G401.6 (cell line): ENCODE measurements at regions not wholly inside any gene's neighbourhood (a gene's known extent, or its start where the extent isn't known, plus 50 kb on each side); places are given as distances from the start of the nearest gene placed in this dataset.

Experiments used
- FAIRE-seq: peaks from 2 replicates; lab custom pipeline; 2012; peaks lifted over from hg19 to GRCh38; lab: Jason Lieb, UNC

DNA sequence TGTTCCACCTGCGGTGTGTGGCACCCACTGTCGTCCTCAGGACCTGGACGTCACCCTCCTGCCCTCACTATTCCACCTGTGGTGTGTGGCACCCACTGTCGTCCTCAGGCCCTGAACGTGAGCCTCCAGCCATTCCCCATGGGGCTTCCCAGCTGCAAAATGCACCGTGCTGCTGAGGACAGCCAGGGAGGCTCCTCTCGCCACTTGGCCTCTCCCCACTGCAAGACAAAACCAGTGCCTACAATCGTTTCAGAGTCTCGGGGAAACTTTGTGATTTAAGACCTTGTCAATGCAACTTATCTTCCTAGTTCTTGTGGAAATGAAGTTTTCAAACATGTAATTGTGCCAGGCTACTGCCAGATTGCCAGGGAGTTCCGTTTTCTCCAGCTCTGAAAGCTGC lies 319.3 kb upstream of the SALL3 start:
- FAIRE-seq = no peak

DNA sequence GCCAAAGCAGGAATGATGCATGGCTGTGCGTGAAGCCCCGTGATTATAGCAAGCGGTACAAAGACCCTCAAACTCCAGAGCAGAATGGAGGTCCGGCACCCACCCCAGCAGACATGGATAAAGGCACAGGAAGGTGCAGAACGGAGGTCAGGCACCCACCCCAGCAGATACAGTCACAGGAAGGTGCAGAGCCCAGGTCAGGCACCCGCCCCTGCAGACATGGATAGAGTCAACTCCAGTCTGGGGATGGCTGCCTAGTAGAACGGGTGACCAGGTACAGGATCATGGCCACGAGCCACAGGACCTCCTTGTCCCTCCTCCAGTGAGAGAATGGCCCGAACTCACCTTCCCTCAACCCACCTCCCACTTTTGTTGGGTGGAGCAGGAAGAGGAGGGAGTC lies 318.3 kb upstream of the SALL3 start:
- FAIRE-seq = no peak

DNA sequence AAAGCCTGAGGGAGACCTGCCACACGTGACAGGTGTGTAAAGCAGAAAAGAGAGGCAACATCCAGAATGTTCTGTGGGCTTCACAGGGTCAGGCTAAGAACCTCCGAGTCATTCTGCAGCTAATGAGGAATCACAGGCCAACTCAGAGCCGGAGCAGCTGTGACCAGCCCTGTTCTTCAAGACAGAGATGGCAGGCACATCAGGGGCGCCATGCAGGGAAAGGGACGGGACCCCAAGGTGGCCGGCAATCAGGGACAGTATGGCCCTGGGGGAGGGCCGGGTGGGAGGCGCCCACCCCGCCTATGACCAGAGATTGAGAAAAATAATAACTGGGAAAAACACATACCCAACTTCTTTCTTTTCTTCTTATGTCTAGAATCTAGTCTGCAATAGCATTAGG lies 316.7 kb upstream of the SALL3 start:
- no peak for FAIRE-seq

DNA sequence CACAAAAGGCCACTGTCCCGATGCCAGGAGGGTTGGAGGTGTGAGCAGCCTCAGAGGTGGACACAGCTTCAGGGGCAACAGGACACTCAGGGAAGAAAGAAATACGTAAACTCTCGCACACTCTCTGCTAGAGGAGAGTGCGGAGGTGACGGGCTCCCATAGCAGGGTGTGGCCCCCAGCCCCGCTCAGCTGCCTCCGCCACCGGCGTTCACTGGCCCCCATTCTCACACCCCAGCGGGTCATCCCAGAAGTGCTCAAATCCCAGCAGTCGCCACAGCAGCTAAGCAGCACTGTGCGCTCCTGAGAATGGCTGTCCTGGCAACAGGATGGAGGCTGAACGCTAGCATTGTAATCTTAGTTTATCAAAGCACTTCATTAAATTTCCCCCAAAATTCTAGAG lies 315.6 kb upstream of the SALL3 start:
- no peak for FAIRE-seq

- FAIRE-seq = no peak
Measured at GRCh38 chr18:78664848-78665247, 314.8 kb upstream of the SALL3 start.

- no peak for FAIRE-seq
Measured at GRCh38 chr18:78665644-78666043, 314.0 kb upstream of the SALL3 start.

DNA sequence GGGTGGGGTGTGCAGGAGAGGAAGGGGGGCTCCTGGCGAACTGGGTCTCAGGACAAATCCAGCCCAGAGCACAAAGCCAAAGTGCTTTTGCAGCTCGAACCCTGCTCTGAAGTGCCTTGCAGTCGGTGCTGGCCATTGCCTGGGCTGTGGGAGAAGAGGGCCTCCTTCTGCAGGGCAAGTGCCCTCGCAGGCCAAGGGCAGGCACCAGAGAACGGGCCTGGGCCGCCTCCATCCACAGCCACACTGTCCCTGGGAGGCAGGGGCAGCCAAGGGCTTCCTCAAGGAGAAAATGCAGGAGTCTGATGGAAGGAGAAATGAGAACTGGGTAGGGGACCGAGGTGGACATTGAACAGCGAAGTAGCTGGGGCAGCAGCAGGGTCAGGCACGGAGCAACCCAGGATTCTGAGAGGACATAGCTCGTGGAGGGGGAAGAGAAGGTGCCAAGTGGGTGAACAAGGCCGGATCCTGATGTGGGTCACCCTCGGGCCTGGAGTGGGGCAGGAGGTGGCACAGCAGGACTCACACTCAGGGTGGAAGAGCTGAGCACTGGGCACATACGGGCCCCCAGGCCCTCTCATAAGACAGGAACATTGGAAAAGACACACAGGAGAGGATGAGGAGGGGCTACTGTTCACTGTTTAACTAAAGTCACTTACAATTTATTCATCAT lies 312.8 kb upstream of the SALL3 start:
- FAIRE-seq = no peak

DNA sequence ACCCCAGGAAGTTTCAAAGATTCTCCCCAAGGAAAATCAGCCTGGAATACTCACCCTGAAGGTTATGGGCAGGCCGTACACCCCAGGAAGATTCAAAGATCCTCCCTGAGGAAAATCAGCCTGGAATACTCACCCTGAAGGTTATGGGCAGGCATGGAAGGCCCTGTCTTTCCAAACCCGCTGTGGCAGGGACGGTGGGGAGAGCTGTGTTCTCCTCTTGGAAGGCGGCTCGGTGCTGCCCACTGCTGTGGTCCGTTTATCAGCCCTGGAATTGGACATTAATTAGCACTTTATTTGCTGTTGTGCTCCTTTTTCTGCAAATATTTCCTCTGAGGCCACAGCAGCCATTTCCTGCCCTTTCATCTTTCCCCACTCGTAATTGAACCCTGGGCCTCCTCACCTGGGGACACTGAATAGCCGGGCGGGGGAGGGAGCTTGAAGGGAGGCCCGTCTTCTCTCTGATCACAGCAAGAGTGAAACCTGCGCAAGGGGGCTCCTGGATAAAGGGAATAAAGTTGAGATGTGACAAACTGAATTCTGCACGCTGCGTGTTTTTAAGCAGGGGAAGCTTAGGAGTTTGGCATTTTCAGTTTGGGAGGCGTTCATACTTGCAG lies 308.7 kb upstream of the SALL3 start:
- FAIRE-seq = no peak

- no peak for FAIRE-seq
Measured at GRCh38 chr18:78671551-78671950, 308.1 kb upstream of the SALL3 start.

DNA sequence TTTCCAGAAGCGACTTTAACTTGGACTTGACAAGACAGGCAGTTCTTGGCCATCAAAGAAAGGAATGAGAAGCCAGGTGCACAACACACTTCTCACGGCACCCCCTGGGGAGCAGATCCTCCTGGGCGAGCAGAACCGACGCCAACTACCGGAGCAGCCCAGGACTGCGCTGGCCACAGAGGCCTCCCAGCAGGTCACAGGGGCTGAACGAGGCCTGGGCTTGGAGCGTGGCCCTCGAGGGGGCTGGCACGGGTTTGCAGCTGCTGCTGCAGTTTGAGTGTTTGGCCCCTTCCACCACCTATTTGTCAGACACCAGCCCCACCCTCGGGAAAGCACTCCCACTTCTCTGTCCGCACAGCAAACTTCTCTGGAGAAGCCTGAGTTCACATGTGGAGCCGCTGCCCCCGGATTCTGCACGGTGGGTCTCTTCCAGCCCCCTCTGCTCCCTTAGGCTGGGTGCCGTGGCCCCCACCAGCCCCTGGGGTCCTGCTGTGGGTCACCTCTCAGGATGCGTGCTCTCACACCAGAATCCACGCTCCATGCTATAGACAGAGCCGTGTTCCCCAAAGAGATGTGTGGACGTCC lies 306.7 kb upstream of the SALL3 start:
- FAIRE-seq = no peak

DNA sequence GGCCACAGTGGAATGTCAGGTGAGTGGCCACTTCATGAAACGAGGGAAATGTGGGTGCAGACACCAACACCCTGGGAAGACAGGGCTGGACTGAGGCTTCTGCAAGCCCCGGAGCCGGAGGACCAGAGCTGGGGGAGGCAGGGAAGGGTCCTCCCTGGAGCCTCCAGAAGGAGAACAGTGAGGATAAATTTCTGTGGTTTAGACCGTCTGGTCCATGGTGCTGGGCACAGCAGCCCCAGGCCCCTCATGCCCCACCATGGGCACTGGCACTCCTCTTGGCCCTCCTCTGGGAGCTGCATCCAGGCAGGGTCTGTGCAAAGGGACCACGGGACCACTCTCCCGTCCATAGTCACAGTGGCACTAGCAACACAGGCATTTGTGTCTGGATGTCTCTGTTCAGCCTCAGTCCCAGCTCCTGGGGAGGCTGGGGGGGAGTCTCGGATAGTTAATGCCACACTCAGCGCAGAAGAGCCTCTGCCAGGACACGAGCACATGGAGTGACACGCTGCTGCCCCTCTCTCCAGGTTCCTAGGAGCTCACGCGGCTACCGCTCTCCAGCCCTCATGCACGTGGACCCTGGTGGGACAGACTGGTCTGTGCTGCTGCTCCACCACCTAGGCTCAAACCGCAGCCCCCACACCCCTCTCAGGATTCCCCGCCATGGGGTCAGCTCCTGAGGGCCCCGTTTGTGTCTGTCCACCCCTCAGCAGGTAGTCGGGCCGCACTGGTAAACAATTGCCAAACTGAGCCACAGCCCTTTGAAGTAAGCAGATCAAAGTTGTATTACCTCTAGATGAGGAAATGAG lies 305.9 kb upstream of the SALL3 start:
- FAIRE-seq = no peak

DNA sequence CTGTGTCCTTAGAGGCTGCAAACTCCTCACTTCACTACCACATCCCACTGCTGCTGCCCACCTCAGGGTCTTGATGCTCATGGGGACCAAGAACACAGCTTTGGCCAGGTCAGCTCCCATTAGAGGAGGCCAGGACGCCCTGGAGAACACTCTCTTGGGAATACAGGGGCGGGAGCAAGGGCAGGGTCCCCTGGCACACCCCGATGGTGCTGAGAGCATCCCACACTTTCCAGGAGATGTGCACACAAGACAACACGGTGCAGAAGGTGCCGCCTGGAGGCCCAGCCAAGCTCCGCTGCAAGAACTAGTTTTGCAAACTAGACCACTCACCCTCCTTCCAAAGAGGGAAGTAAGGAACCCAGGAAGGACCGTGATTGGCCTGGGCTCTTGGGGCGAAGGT lies 304.4 kb upstream of the SALL3 start:
- no peak for FAIRE-seq

DNA sequence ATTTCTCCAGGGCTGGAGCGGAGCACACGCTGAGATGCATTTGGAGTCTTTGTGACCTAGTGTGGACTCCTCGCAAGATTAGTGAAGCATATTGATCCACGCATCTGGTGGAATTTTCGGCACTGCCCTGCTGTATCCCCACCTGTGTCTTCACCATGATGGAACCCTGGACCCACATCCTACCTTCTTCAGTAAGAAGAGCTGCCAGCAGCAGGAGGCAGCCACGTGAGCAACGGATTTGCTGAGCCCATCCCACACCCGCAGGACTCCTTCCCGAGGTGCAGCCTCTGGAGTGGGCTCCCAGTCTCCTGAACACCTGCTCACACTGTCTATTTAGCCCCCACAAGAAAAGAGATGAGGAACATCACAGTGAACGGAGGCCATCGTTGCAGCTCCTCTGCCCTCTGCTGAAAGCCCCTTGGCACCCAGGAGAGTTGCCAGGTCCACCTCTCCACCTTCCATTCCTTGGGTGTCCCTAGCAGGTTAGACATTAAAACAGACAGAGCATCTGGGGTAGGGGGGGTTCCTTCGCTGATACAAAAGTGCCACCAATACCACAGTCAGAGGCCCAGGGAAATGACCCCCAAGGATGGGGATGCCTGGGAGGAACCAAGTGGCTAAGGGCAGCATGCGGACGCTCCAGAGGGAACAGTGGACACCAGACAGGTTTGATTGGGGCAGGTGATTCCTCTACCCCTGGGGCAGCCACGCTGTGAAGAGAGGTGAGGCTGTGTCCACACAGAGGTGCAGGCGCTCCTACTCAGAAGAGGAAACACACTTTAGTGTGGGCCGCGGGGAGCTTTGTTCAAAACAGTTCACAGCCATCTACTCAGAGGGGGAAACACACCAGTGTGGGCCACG lies 302.8 kb upstream of the SALL3 start:
- no peak for FAIRE-seq

- FAIRE-seq = no peak
Measured at GRCh38 chr18:78677483-78678317, 301.9 kb upstream of the SALL3 start.

GRCh38 chr18:78678318-78678695 lies 301.3 kb upstream of the SALL3 start:
- FAIRE-seq = no peak

GRCh38 chr18:78679031-78679430 lies 300.6 kb upstream of the SALL3 start:
- no peak for FAIRE-seq

DNA sequence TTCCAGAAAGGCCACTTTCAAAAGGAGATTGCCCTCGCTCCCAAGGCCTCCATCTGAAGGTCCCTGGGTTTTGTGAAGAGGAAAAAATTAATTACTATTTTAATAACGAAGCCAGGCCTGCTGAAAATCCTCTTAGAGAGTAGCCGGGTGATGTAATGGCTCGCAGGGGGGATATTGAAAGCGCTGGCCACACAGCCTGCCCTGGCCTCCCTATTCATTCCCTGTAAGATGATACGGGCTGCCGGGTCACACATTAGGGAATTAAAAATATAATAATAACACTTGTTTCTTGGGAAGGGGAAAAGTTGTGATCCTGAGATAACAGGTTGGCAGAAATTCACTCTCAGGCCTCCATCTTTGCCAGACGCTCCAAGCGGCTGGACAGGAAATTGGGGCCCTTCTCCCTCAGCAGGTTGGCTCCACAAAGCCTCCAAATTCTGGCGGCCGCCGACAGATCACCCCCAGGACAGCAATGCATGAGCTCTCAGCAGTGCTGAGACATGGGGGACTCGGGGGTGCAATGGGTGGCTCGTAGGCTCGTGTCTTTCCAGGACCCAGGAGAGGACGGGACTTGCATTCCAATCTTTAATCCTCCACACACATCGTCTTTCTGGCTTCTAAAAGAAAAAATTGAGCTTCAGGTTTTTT lies 299.9 kb upstream of the SALL3 start:
- no peak for FAIRE-seq

DNA sequence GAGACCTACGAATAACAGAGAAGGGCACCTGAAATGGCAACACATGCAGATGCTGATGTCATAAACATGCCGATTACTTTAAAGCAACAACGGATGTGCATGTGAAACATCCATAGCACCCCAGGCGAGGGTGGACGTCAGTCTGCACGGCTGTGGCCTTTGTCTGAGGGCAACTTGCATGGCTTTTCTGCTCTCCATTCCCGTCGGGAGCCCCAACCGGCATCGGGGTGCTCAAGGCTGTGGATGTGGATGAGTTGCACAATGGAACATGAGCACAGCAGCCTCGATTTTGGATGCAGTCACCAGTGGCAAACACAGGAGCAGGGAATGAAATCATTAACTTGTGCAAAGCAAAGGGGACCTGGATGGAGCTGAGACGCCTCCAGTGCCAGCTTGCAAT lies 298.2 kb upstream of the SALL3 start:
- FAIRE-seq = no peak

- no peak for FAIRE-seq
Measured at GRCh38 chr18:78681934-78682333, 297.7 kb upstream of the SALL3 start.

DNA sequence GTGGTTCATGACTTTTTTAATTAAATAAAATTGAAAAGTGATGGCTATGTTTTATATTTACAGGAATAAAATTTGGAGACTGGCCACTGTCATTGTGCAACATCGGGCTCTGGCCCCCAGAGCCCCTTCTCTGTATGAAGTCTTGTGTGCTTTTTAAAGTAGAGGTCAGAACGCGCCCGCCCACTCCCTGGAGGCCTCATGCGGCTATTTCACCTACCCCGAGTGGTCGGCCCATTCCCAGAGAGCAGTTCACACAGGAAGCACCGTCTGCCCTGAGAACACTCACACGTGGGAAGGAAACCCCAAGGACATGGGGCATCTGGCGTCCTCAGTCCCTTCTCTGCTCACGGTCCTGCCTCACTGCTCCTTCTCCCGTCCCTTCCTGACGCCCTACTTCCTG lies 296.9 kb upstream of the SALL3 start:
- no peak for FAIRE-seq
